GM18508 (cell line): ENCODE measurements at regions not wholly inside any gene's neighbourhood (a gene's known extent, or its start where the extent isn't known, plus 50 kb on each side); places are given as distances from the start of the nearest gene placed in this dataset.

Experiments
- ATAC-seq: cut with Tn5 transposase; IDR thresholded peaks from one replicate; pipeline ENCODE4 v1.9.1; 2021; ENCODE audit warnings: moderate number of reproducible peaks; ENCODE audit not compliant: insufficient read depth, unreplicated experiment

DNA sequence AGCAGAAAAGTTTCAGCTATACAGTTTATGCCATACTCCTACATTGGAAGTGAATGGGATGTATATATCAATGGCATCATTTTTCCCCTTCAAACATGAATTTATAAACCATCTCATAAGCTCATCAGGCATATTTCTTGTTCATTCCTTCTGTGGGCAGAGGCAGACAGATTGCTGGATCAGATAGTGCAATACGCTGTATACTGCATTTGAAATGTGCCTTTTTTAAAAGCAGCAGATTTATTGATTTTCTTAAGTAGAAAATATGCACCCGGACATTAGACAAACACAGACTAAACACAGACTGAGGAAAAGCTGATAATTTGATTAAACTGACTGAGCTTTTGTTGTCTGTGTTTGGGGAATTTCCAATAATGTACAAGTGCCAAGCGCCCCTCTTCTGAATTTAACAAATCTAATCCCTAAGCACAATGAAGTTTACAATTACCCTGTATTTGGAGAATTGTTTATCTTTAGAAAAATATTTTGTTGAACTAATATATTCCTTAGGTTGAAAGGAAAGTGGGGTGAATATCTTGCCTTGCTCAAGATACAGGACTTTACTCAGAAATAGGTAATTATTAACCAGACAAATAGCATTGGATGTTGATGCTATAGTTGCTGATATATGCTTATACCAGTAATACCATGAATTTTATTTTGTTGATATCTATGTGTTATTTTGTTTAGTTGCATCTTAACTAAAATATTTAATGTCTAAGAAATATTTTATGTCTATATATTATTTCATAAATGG, 566.6 kb upstream of the MEF2C start:
- no peak for ATAC-seq

- ATAC-seq = no peak
These were observed 564.0 kb upstream of the MEF2C start for GRCh38 chr5:89447027-89447426.

DNA sequence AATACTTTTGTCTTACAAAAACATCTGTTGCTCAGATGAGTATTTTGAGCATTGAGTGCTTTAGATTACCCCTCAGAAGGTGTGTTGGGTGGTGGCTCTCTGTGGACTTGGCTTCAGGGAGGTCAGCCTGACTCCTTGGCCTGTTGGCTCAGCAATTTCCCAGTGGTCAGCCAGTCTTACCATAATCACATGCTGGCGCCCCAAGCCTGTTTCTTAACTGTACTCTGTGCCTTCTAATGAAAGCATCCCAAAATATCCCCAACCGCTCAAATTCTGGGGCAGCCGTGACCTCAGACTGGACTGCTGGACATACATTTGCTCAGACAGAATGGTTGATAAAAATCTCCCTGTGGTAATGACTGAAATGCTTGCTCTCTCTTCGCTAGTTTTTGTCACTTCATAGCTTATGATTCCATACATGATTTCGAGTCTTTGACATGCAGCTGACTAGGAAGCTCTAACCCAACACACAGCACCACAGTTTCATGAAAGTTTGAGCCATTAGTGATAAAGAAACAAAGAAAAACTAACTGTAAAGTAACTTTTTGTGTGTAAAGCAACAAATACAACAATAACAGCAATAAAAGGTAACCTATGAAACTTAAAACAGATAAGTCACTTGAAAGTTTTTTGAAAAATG, 562.2 kb upstream of the MEF2C start:
- no peak for ATAC-seq

DNA sequence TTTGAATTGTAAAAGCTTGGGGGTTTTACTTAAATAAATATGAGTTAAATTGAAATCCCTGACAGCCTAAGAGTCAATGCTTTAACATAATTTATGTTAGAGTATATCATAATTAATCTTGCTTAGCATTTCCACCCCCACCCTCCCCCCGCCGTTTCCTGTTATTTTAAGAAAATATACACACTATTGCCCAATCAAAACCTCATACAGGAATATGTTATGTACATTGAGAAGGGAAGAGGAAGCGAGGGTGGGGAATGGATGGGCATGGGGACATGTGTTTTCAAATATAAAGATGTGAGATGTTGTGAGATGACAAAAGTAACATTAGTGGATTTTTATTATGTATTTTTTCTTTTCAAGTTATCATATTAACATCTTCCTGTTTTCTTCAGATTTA, 561.1 kb upstream of the MEF2C start:
- no peak for ATAC-seq

GRCh38 chr5:89443508-89443907, 560.5 kb upstream of the MEF2C start:
- no peak for ATAC-seq

DNA sequence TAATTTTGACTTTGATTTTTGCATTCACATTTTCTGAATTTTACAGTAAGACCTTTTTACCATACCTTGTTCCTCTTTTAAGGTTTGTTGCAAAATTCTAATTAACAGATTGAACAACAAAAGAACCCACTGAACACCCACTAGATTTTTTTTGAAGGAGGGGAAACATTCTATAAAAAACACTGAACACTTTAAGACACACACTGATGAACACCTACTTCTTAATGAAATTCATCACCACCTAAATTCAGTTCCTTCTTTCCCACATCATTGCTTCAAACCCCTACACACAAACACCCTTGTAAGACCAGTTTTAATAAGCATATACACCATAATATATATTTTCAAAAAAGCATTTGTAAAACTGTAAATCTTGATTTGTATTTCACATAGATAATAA, 559.0 kb upstream of the MEF2C start:
- ATAC-seq = no peak

GRCh38 chr5:89440670-89441069, 557.7 kb upstream of the MEF2C start:
- no peak for ATAC-seq

DNA sequence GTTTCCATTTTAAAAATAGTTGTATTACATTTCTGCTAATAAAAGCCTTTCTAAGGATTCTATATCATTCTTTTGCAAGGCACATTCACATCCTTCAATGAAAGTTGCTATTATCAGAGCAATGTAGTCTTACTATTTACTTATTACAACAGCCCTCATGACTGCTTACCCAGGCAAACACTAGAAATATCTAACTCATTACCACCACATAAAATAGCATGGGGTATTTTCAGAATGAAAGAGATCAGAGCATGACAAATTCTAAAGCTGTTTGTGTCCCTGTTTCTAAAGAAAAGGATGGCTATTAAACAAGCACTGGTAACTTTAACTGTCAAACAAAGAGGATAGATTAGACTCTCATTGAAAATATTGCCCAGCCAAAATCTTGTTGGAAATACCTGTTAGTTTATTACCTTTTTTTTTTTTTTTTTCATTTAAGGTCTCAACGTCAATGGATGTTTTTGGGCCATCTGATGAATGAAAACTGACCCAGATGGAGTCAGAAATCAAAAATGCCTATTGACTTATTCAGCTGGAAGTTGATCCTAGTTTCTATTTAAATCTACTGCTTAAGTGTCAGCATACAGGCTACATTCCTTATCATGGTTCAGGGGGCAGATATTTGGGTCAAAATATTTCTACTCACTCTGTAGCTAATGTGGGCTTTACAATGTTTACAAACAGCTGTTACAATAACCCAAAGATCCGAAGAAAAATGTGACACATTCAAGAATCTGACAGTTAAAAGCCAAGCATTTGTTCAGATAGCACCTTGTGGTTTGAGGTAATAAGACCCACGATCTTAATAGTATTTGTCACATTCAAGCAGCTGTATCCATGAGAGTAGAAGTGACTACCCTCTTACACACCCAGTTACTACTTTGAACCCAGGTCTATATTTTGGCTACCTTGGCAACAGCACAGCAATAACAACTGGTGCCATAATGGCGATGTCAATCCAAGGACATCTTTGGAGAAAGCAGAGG, 554.8 kb upstream of the MEF2C start:
- ATAC-seq = no peak

DNA sequence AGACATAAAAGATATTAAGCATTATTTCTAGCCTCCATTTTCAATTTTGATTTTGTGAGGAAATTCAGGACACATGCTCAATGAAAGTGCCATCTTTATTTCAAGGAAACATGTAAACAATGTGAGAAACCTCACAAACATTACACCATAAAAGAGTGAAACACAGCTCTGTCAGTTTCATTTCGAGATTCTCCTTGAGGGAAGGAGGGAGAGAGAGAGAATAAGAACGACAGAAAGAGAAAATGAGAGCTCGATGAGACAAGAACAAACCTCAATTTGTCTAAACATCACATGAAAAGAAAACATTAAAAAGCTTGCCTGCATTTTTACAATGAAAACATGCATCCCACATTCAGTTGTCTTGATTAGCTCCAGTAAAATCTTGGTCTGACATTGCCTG, 553.5 kb upstream of the MEF2C start:
- no peak for ATAC-seq

GRCh38 chr5:89435347-89435746, 552.4 kb upstream of the MEF2C start:
- ATAC-seq = peak; percentile 78

DNA sequence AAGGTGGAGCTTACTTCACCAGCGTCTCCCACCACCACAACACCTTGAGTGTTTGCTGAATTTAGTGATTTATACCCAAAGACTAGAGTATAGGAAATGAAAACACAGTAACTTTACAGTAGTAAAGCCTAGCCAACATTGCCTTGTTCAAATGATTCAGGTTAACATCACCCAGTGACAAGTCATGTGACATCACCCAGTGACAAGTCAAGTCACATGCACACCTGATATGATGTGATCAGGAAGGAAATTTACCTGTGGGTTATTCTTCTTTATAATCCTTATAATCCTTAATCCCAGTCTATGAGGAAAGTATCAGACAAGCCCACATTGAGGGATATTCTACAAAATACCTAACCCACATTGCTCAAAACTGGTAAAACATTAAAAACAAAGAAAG, 545.6 kb upstream of the MEF2C start:
- no peak for ATAC-seq

- no peak for ATAC-seq
These were observed 542.1 kb upstream of the MEF2C start for GRCh38 chr5:89425062-89425461.

DNA sequence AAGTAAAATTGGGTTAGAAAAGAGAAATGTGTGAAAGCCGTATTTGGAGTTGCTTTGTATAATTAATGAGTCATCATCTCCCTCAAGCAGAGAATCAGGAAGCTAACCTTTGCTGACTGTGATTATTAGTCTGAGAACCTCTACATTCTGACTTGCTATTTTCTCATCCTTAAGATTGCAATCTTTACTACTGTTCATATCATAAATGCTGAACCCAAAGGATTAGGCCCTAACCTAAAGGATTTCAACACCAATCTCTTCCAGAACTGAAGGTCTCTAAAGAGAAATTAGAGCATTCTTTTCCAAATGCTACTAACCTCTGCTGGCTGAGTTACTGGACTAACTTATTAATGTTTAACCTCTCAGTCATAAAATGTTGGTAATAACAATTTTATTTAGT, 538.1 kb upstream of the MEF2C start:
- ATAC-seq = no peak

DNA sequence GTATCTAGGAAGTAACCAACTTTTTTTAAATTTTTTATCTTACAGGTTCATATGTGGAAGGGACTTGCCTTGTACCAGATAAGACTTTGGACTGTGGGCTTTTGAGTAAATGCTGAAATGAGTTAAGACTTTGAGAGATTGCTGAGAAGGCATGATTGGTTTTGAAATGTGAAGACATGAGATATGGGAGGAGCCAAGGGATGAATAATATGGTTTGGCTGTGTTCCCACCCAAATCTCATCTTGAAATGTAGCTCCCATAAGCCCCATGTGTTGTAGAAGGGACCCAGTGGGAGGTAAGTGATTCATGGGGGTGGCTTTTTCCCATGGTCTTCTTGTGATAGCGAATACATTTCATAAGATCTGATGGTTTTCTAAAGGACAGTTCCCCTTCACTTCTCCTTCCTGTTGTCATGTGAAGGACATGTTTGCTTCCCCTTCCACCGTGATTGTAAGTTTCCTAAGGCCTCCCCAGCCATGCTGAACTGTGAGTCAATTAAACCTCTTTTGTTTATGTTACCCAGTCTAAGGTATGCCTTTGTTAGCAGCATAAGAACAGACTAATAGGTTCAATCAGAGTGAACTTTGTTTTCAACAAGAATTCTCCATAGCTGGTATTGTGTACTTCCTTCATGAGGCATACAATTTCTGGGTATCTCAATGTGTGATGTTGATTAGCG, 535.6 kb upstream of the MEF2C start:
- ATAC-seq = no peak

DNA sequence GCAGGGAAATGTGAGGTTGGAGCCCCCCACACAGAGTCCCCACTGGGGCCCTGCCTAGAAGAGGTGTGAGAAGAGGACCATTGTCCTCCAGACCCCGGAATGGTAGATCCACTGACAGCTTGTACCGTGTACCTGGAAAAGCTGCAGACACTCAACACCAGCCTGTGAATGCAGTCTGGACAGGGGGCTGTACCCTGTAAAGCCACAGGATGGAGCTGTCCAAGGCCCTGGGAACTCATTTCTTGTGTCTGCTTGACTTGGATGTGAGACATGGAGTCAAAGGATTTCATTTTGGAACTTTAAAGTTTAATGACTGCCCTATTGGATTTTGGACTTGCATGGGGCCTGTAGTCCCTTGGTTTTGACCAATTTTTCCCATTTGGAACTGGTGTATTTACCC, 535.0 kb upstream of the MEF2C start:
- no peak for ATAC-seq

DNA sequence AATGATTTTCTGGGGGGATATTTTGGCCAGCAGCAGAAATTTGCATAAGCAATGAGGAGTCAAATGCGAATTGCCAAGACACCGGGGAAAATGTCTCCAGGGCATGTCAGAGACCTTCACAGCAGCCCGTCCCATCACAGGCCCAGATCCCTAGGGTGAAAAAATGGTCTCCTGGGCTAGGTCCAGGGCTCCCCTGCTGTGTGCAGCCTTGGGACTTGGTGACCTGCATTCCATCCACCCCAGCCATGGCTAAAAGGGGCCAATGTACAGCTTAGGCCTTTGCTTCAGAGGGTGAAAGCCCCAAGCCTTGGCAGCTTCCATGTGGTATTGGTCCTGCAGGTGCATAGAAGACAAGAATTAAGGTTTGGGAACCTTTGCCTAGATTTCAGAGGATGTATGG, 534.5 kb upstream of the MEF2C start:
- no peak for ATAC-seq

DNA sequence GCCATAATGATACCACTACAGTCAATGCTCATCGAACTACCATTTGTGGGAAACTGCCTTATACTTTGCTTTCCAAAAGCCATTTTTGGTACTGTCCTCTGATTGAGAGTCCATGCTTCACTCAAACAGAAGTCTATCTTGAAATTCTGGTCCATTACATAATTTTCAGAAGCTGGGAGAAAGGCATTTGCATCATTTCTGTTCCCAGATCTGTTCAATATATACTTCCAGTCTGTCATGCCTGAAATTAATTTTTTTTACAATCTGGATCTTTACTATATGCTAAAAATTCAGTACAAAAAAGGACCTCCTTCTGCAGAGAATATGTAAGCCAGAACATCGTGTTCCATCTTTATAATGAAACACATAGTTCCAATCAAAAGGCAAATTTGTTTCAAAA, 528.9 kb upstream of the MEF2C start:
- ATAC-seq = no peak

DNA sequence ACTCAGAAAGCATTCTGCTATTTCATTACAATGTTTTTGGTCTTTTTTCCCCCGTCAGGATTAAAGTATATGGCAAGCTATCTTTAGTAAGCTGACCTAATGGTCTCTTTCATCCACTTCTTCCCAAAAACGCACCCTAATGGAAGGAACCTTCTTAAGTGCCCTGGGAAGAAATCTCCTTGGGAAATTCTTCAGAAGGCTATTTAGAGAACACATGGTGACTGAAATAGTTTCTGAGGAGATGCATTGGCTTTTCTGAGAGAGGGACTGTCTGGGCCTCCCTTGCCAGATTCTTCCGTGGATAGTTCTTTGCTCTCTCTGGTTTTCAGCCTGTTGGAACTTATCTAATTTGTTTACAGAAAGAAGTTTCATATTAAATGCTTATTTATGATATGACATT, 524.1 kb upstream of the MEF2C start:
- no peak for ATAC-seq

- ATAC-seq = no peak
These were observed 518.7 kb upstream of the MEF2C start for GRCh38 chr5:89401659-89402058.

DNA sequence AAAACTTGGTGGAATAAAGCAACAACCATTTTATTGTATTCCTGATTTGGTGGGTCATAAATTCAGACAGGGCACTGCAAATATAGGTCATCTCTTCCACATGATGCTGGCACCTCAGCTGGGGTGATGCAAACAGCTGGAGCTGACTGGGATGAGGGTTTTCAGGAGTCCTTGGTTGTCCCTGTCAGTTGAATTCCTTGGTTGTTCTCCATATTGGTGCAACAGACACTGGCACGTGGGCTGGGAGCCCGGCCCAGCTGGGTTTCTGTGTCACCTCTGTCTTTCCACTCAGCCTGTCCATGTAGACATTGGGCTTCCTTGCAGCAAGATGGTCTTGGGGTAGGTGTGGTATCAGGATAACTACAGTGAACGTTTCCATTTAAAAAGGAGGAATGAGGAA, 518.0 kb upstream of the MEF2C start:
- ATAC-seq = no peak

- ATAC-seq = no peak
These were observed 516.6 kb upstream of the MEF2C start for GRCh38 chr5:89399548-89399947.
